ENCODE measurements at regions not wholly inside any gene's neighbourhood (a gene's known extent, or its start where the extent isn't known, plus 50 kb on each side); places are given as distances from the start of the nearest gene placed in this dataset.

- Histone ChIP-seq H3K4me1 (ENCODE audit: insufficient read depth, low read length) (peaks cover 17% of the 10 kb centered on the region), H3K4me3 (ENCODE audit: low read depth in 1 of 2, low read length in 2 of 2) (no peak overlapping the region), H3K9ac (ENCODE audit: low read length) (no peak overlapping the region), H3K36me3 (ENCODE audit: insufficient read depth, low read length) (no peaks in the 10 kb centered on the region), H3K27me3 (ENCODE audit: control insufficient read depth in 1 of 2, insufficient read depth in 2 of 2, low read length in 2 of 2) (no peaks in the 10 kb centered on the region), H3K27ac (ENCODE audit: low read depth, low read length) (peak overlapping the region; percentile 37), H3K9me3 (ENCODE audit: low read length) (no peaks in the 10 kb centered on the region)
These were observed 349.8 kb downstream of the TNS1 start for GRCh38 chr2:217652761-217653639.

- H3K9ac ChIP-seq (ENCODE audit: low read length), result no peak overlapping the region
- H3K9me3 ChIP-seq (ENCODE audit: low read length), result no peaks in the 10 kb centered on the region
- H3K36me3 ChIP-seq (ENCODE audit: insufficient read depth, low read length), result no peaks in the 10 kb centered on the region
- H3K4me3 ChIP-seq (ENCODE audit: low read depth in 1 of 2, low read length in 2 of 2), result no peak overlapping the region
- peaks cover 17% of the 10 kb centered on the region for H3K4me1 ChIP-seq (ENCODE audit: insufficient read depth, low read length)
- no peaks in the 10 kb centered on the region for H3K27me3 ChIP-seq (ENCODE audit: control insufficient read depth in 1 of 2, insufficient read depth in 2 of 2, low read length in 2 of 2)
- H3K27ac ChIP-seq (ENCODE audit: low read depth, low read length), result no peak overlapping the region
These were observed 352.0 kb downstream of the TNS1 start for GRCh38 chr2:217650716-217651360.

GRCh38 chr2:217650229-217650628 is 352.6 kb downstream of the TNS1 start:
- Histone ChIP-seq H3K4me1 (ENCODE audit: insufficient read depth, low read length) (peaks cover 17% of the 10 kb centered on the region), H3K36me3 (ENCODE audit: insufficient read depth, low read length) (no peaks in the 10 kb centered on the region), H3K4me3 (ENCODE audit: low read depth in 1 of 2, low read length in 2 of 2) (no peak overlapping the region), H3K27me3 (ENCODE audit: control insufficient read depth in 1 of 2, insufficient read depth in 2 of 2, low read length in 2 of 2) (no peaks in the 10 kb centered on the region), H3K27ac (ENCODE audit: low read depth, low read length) (no peak overlapping the region), H3K9me3 (ENCODE audit: low read length) (no peaks in the 10 kb centered on the region), H3K9ac (ENCODE audit: low read length) (no peak overlapping the region)

GRCh38 chr2:217647925-217648324 is 354.9 kb downstream of the TNS1 start:
- Histone ChIP-seq H3K36me3 (ENCODE audit: insufficient read depth, low read length) (no peaks in the 10 kb centered on the region), H3K27me3 (ENCODE audit: control insufficient read depth in 1 of 2, insufficient read depth in 2 of 2, low read length in 2 of 2) (no peaks in the 10 kb centered on the region), H3K27ac (ENCODE audit: low read depth, low read length) (no peak overlapping the region), H3K9me3 (ENCODE audit: low read length) (no peaks in the 10 kb centered on the region), H3K9ac (ENCODE audit: low read length) (no peak overlapping the region), H3K4me3 (ENCODE audit: low read depth in 1 of 2, low read length in 2 of 2) (no peak overlapping the region), H3K4me1 (ENCODE audit: insufficient read depth, low read length) (peaks cover 20% of the 10 kb centered on the region)

- no peaks in the 10 kb centered on the region for H3K36me3 ChIP-seq (ENCODE audit: insufficient read depth, low read length)
- H3K9ac ChIP-seq (ENCODE audit: low read length), result no peak overlapping the region
- H3K27me3 ChIP-seq (ENCODE audit: control insufficient read depth in 1 of 2, insufficient read depth in 2 of 2, low read length in 2 of 2), result no peaks in the 10 kb centered on the region
- no peaks in the 10 kb centered on the region for H3K9me3 ChIP-seq (ENCODE audit: low read length)
- no peak overlapping the region for H3K27ac ChIP-seq (ENCODE audit: low read depth, low read length)
- peaks cover 16% of the 10 kb centered on the region for H3K4me1 ChIP-seq (ENCODE audit: insufficient read depth, low read length)
- H3K4me3 ChIP-seq (ENCODE audit: low read depth in 1 of 2, low read length in 2 of 2), result no peak overlapping the region
These were observed 355.6 kb downstream of the TNS1 start for GRCh38 chr2:217647226-217647625.

GRCh38 chr2:217645896-217646295 is 356.9 kb downstream of the TNS1 start:
- H3K9ac ChIP-seq (ENCODE audit: low read length), result no peak overlapping the region
- H3K9me3 ChIP-seq (ENCODE audit: low read length), result no peaks in the 10 kb centered on the region
- H3K36me3 ChIP-seq (ENCODE audit: insufficient read depth, low read length), result no peaks in the 10 kb centered on the region
- no peak overlapping the region for H3K4me3 ChIP-seq (ENCODE audit: low read depth in 1 of 2, low read length in 2 of 2)
- no peak overlapping the region for H3K27ac ChIP-seq (ENCODE audit: low read depth, low read length)
- H3K4me1 ChIP-seq (ENCODE audit: insufficient read depth, low read length), result peaks cover 25% of the 10 kb centered on the region
- no peaks in the 10 kb centered on the region for H3K27me3 ChIP-seq (ENCODE audit: control insufficient read depth in 1 of 2, insufficient read depth in 2 of 2, low read length in 2 of 2)

GRCh38 chr2:217643789-217644301 is 358.9 kb downstream of the TNS1 start:
- H3K4me3 ChIP-seq (ENCODE audit: low read depth in 1 of 2, low read length in 2 of 2), result no peak overlapping the region
- H3K27me3 ChIP-seq (ENCODE audit: control insufficient read depth in 1 of 2, insufficient read depth in 2 of 2, low read length in 2 of 2), result no peaks in the 10 kb centered on the region
- no peak overlapping the region for H3K9ac ChIP-seq (ENCODE audit: low read length)
- H3K4me1 ChIP-seq (ENCODE audit: insufficient read depth, low read length), result peaks cover 25% of the 10 kb centered on the region
- no peaks in the 10 kb centered on the region for H3K9me3 ChIP-seq (ENCODE audit: low read length)
- no peaks in the 10 kb centered on the region for H3K36me3 ChIP-seq (ENCODE audit: insufficient read depth, low read length)
- H3K27ac ChIP-seq (ENCODE audit: low read depth, low read length), result no peak overlapping the region

GRCh38 chr2:217642944-217643343 is 359.9 kb downstream of the TNS1 start:
- no peak overlapping the region for H3K4me3 ChIP-seq (ENCODE audit: low read depth in 1 of 2, low read length in 2 of 2)
- no peak overlapping the region for H3K27ac ChIP-seq (ENCODE audit: low read depth, low read length)
- peaks cover 25% of the 10 kb centered on the region for H3K4me1 ChIP-seq (ENCODE audit: insufficient read depth, low read length)
- H3K27me3 ChIP-seq (ENCODE audit: control insufficient read depth in 1 of 2, insufficient read depth in 2 of 2, low read length in 2 of 2), result no peaks in the 10 kb centered on the region
- H3K9me3 ChIP-seq (ENCODE audit: low read length), result no peaks in the 10 kb centered on the region
- no peaks in the 10 kb centered on the region for H3K36me3 ChIP-seq (ENCODE audit: insufficient read depth, low read length)
- no peak overlapping the region for H3K9ac ChIP-seq (ENCODE audit: low read length)

GRCh38 chr2:217641960-217642359 is 360.8 kb downstream of the TNS1 start:
- no peaks in the 10 kb centered on the region for H3K27me3 ChIP-seq (ENCODE audit: control insufficient read depth in 1 of 2, insufficient read depth in 2 of 2, low read length in 2 of 2)
- no peak overlapping the region for H3K9ac ChIP-seq (ENCODE audit: low read length)
- H3K4me1 ChIP-seq (ENCODE audit: insufficient read depth, low read length), result peaks cover 25% of the 10 kb centered on the region
- H3K4me3 ChIP-seq (ENCODE audit: low read depth in 1 of 2, low read length in 2 of 2), result no peak overlapping the region
- H3K27ac ChIP-seq (ENCODE audit: low read depth, low read length), result no peak overlapping the region
- no peaks in the 10 kb centered on the region for H3K9me3 ChIP-seq (ENCODE audit: low read length)
- H3K36me3 ChIP-seq (ENCODE audit: insufficient read depth, low read length), result no peaks in the 10 kb centered on the region

GRCh38 chr2:217639481-217639880 is 363.3 kb downstream of the TNS1 start:
- Histone ChIP-seq H3K9me3 (ENCODE audit: low read length) (no peaks in the 10 kb centered on the region), H3K27ac (ENCODE audit: low read depth, low read length) (no peak overlapping the region), H3K9ac (ENCODE audit: low read length) (no peak overlapping the region), H3K4me3 (ENCODE audit: low read depth in 1 of 2, low read length in 2 of 2) (no peak overlapping the region), H3K27me3 (ENCODE audit: control insufficient read depth in 1 of 2, insufficient read depth in 2 of 2, low read length in 2 of 2) (no peaks in the 10 kb centered on the region), H3K36me3 (ENCODE audit: insufficient read depth, low read length) (no peaks in the 10 kb centered on the region), H3K4me1 (ENCODE audit: insufficient read depth, low read length) (peaks cover 25% of the 10 kb centered on the region)

- Histone ChIP-seq H3K9ac (ENCODE audit: low read length) (no peak overlapping the region), H3K9me3 (ENCODE audit: low read length) (no peaks in the 10 kb centered on the region), H3K27ac (ENCODE audit: low read depth, low read length) (no peak overlapping the region), H3K4me3 (ENCODE audit: low read depth in 1 of 2, low read length in 2 of 2) (no peak overlapping the region), H3K4me1 (ENCODE audit: insufficient read depth, low read length) (peaks cover 19% of the 10 kb centered on the region), H3K36me3 (ENCODE audit: insufficient read depth, low read length) (no peaks in the 10 kb centered on the region), H3K27me3 (ENCODE audit: control insufficient read depth in 1 of 2, insufficient read depth in 2 of 2, low read length in 2 of 2) (no peaks in the 10 kb centered on the region)
These were observed 364.3 kb downstream of the TNS1 start for GRCh38 chr2:217638533-217638932.

Data from muscle layer of colon (tissue), 2 donors.